Brain microvascular endothelial cell (primary cell): ENCODE measurements at regions not wholly inside any gene's neighbourhood (a gene's known extent, or its start where the extent isn't known, plus 50 kb on each side); places are given as distances from the start of the nearest gene placed in this dataset.

Source experiments
- DNase-seq: peaks from one replicate; pipeline ENCODE4 v3.0.0-alpha.2; 2020
- H3K27ac ChIP-seq: fragments of 250-450 bp; sonication (Bioruptor Pico); 2 replicates; pipeline ENCODE4 v1.5.1; 2020; ENCODE audit warnings: mild to moderate bottlenecking, moderate library complexity
- H3K27me3 ChIP-seq: fragments of 250-450 bp; sonication (Bioruptor Pico); replicated peaks from 2 replicates; pipeline ENCODE4 v1.5.1; 2020; ENCODE audit warnings: mild to moderate bottlenecking
- H3K36me3 ChIP-seq: fragments of 250-450 bp; sonication (Bioruptor Pico); replicated peaks from 2 replicates; pipeline ENCODE4 v1.5.1; 2020; ENCODE audit warnings: mild to moderate bottlenecking
- H3K4me3 ChIP-seq: 2 replicates; pipeline ENCODE4 v1.5.1; 2011; ENCODE audit warnings: low read depth, mild to moderate bottlenecking, control low read depth, low read length, moderate library complexity
- in situ Hi-C: cut with HindIII; loops from 2 replicates; pipeline ENCODE4 v1.10.0; 2017; ENCODE audit warnings: low sequenced_read_pairs, low pct_ligation_motif_present
- TF ChIP-seq, protein P1 (sequence below): IDR thresholded peaks from 2 replicates; pipeline ENCODE4 v1.5.1; 2011; ENCODE audit warnings: low read depth, mild to moderate bottlenecking, moderate library complexity, low read length, control low read depth, inconsistent platforms; ENCODE audit errors: missing control alignments

- Histone ChIP-seq H3K4me3 (no peak overlapping the region), H3K27ac (no peak overlapping the region), H3K27me3 (no peaks in the 10 kb centered on the region), H3K36me3 (no peaks in the 10 kb centered on the region)
- TF ChIP-seq, protein P1, sequence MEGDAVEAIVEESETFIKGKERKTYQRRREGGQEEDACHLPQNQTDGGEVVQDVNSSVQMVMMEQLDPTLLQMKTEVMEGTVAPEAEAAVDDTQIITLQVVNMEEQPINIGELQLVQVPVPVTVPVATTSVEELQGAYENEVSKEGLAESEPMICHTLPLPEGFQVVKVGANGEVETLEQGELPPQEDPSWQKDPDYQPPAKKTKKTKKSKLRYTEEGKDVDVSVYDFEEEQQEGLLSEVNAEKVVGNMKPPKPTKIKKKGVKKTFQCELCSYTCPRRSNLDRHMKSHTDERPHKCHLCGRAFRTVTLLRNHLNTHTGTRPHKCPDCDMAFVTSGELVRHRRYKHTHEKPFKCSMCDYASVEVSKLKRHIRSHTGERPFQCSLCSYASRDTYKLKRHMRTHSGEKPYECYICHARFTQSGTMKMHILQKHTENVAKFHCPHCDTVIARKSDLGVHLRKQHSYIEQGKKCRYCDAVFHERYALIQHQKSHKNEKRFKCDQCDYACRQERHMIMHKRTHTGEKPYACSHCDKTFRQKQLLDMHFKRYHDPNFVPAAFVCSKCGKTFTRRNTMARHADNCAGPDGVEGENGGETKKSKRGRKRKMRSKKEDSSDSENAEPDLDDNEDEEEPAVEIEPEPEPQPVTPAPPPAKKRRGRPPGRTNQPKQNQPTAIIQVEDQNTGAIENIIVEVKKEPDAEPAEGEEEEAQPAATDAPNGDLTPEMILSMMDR: no peak
- DNase-seq: no peak
- in situ Hi-C loops: no loop called here
Observed at GRCh38 chr2:187865025-187865424, 310.8 kb upstream of the TFPI start.

GRCh38 chr2:187867165-187867564 lies 312.9 kb upstream of the TFPI start:
- H3K36me3 ChIP-seq: no peaks in the 10 kb centered on the region
- no peak overlapping the region for H3K4me3 ChIP-seq
- no peak overlapping the region for H3K27ac ChIP-seq
- TF ChIP-seq, protein P1: no peak
- in situ Hi-C loops: no loop called here
- H3K27me3 ChIP-seq: no peaks in the 10 kb centered on the region
- no peak for DNase-seq

DNA sequence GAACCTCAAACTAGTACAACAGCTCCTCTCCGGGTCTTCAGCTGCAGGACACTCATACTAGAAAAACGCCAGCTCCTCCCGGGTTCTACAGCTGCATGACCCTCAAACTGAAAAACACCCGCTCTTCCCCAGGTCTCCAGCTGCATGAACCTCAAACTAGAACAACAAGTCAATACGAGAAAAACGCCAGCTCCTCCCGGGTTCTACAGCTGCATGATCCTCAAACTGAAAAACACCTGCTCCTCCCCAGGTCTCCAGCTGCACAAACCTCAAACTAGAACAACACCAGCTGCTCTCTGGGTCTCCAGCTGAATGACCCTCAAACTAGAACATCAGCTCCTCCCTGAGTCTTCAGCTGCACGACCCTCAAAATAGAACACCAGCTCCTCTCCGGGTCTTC lies 315.0 kb upstream of the TFPI start:
- no peak overlapping the region for H3K4me3 ChIP-seq
- TF ChIP-seq, protein P1: no peak
- in situ Hi-C loops: no loop called here
- no peak overlapping the region for H3K27ac ChIP-seq
- H3K27me3 ChIP-seq: no peaks in the 10 kb centered on the region
- no peaks in the 10 kb centered on the region for H3K36me3 ChIP-seq
- no peak for DNase-seq

- Histone ChIP-seq H3K36me3 (no peaks in the 10 kb centered on the region), H3K27me3 (no peaks in the 10 kb centered on the region), H3K27ac (no peak overlapping the region), H3K4me3 (no peak overlapping the region)
- DNase-seq: no peak
- TF ChIP-seq, protein P1: no peak
- in situ Hi-C loops: no loop called here
Observed at GRCh38 chr2:187871506-187871905, 317.3 kb upstream of the TFPI start.

DNA sequence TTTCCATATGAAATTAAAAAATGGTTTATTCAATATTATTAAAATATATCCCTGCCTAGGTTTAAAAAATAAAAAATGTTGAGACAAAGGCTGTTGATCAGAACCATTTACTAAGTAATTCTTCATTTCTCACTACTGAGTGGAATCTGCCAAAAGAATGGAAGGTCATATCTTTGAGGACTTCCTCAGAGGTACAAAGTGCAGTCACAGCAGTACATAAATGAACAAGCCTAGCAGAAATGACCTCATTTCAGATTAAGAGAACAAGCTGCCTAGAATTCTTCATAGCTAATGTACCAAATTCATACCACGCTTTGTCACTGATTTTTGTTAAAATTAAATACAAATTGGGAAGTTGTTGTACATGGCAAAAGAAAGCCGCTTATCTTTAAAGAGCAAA lies 318.9 kb upstream of the TFPI start:
- H3K36me3 ChIP-seq: no peaks in the 10 kb centered on the region
- H3K4me3 ChIP-seq: no peak overlapping the region
- in situ Hi-C loops: no loop called here
- no peak overlapping the region for H3K27ac ChIP-seq
- TF ChIP-seq, protein P1: no peak
- DNase-seq: no peak
- no peaks in the 10 kb centered on the region for H3K27me3 ChIP-seq

DNA sequence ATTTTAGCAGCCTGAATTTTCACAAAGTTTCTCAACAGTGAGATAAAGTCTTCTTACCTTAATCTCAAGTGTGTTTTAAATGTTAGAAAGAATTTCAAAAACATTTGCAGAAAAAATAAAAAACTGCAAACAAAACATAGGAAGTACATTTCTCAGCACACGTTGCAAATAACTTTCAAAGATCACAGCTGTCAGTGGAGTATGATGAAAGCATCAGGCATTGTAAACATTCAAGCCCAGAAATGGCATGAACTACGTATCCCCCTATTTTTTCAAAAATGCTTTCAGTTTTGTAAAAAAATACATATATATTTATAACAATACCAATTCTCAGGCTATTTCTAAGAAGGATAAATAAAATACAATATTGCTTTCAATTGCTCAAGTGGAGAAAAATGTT lies 320.6 kb upstream of the TFPI start:
- Histone ChIP-seq H3K4me3 (no peak overlapping the region), H3K27me3 (no peaks in the 10 kb centered on the region), H3K36me3 (no peaks in the 10 kb centered on the region), H3K27ac (no peak overlapping the region)
- in situ Hi-C loops: no loop called here
- DNase-seq: no peak
- TF ChIP-seq, protein P1: no peak
